Heart left ventricle (tissue), 13 donors: ENCODE measurements at regions not wholly inside any gene's neighbourhood (a gene's known extent, or its start where the extent isn't known, plus 50 kb on each side); places are given as distances from the start of the nearest gene placed in this dataset.

Experiments
- CTCF ChIP-seq, 12 donors: fragments of 200-600 bp; sonication (generic) in 4 of 12; IDR thresholded peaks; one replicate each; pipeline versions ENCODE4 v1.5.0 to v1.8.0; 2018 to 2022; ENCODE audit warnings: antibody characterized with exemption in 12 of 12, mild to moderate bottlenecking in 5 of 12
- POLR2A ChIP-seq, 2 donors: fragments of 450-650 bp; IDR thresholded peaks; one replicate each; pipeline ENCODE4 v1.6.1; 2017; ENCODE audit warnings: antibody characterized with exemption in 2 of 2, mild to moderate bottlenecking in 2 of 2, moderate library complexity in 2 of 2
- donor health status: ischemic (EF 13 %, LVEDD 7.1; RV severe dilation, severe dysfunction).
- donor health status: DM: no; HTN: yes; CAD: no.
- donor health status: DM: no; HTN: no; CAD: no.
- donor health status: ischemic (EF 25% LVEDD 6.9; RV normal size, moderate dysfunction).
- donor health status: ischemic (EF 25% LVEDD 5.7; RV mildly dilated, moderate dysfunction).
- donor health status: ischemic (EF 35%, LVEDD 5.7; RV mildly dilated, moderate dysfunction).
- donor health status: nonischemic (EF 11% LVEDD 7.7; RV severe dilation, severe dysfunction).
- donor health status: DM: yes; HTN: yes; CAD: no.
- donor health status: PGD.
- donor health status: ischemic (EF 29% LVEDD 5.4; RV normal size, mild dysfunction).
- donor health status: nonischemic (EF 23%, LVEDD 6.1; RV moderate dilation, normal function).

- TF ChIP-seq CTCF (IDR thresholded peaks at IDR 0.05) (no peak), POLR2A (IDR thresholded peaks at IDR 0.05) (no peak)
Observed at GRCh38 chr10:111831058-111831457, 352.5 kb downstream of the GPAM start.
